ENCODE measurements at regions not wholly inside any gene's neighbourhood (a gene's known extent, or its start where the extent isn't known, plus 50 kb on each side); places are given as distances from the start of the nearest gene placed in this dataset.

DNA sequence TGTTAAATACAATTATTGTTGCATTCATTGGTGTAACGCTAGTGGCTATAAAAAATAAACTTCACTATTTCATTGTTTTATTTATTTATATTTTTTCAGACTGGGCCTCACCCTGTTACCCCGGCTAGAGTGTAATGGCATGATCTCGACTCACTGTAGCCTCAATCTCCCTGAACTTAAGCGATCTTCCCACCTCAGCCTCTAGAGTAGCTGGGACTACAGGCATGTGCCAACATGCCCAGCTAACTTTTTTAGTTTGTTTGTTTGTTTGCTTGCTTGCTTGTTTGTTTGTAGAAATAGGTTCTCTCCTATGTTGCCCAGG is 387.4 kb upstream of the PTBP2 start:
- FAIRE-seq, result no peak

DNA sequence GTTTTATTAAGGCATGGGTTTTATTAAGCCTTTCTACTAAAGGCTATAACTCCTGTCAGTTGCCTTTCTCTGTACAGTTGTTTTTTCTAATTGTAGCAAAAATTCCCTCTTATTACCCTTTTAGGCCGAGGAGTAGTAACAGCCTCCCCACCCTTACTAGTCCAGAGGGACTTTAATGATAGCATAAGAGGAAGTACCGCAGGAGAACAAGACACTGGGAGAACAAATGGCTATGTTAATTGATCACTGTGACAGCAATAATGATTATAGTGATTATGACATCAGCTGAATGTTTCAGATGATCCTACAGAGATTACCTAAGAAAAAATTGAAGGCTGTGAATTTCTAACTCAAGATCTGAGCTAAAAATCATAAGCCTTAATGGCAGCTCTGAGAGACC is 383.0 kb upstream of the PTBP2 start:
- no peak for FAIRE-seq

DNA sequence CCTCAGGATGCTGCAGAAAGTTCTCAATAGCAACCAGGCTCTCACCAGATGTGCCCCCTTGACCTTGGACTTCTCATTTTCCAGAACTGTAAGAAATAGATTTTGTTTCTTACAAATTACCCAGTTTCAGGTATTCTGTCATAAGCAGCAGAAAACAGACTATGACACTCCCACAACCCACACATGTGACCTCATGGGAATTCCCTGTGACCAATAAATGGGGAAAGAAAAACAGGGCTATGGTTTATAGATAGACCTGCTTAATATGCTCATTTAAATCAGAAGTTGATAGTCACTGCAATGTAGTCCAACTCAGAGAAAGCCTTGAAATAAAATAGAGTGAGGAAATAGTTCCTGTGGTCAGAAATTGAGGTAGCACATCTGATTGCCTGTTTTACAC is 380.9 kb upstream of the PTBP2 start:
- FAIRE-seq, result no peak

DNA sequence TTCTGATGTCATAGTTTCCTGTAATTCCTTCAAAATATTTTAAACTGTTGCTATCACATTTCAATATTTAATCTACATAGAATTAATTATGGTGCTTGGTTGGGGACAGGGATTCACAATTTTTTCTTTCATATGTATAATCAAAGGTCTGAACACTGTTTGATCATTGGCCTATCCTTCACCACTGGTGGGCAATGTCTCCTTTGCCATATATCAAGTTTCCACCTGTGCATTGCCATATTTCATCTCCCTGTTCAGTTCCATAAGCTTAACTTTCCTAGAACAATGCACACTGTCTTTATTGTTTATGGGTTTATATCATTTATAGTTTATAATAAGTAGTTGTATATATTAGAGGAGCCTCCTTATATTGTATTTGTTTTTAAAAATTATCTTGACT is 374.9 kb upstream of the PTBP2 start:
- FAIRE-seq, result no peak

DNA sequence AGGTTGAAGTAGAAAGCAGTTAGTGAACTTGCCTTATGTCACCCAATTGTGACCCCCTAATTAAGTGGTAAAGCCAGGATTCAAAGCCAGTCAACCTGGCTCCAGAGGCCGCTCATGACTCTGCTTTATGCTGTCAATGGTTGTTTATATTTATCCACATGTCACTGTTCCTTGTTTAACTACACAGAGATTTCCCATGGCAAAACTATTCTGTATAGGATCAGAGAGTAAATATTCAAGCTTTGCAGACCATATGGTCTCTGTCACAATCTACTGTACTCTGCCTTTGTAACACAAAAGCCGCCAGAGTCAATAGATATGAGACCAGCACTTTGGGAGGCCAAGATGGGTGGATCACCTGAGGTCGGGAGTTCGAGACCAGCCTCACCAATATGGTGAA is 371.7 kb upstream of the PTBP2 start:
- FAIRE-seq, result no peak

DNA sequence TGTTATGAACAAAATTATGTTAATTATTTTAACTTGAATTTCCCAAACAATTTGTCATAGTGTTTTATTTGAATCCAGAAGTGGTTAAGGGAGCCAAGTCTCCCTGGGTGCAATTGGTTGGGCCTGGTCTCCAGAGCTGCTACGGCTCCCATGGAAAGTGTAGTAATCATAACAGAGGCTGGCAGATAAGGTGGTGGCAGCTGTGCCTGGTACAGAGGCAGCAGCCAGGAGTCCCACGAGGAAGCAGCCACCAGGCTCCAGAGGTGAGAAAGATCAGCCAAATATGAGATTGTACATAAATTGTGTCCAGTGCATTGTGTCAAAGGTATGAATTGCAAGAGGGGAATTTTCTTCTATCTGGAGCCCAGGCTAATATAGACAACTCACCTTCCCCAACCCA is 368.9 kb upstream of the PTBP2 start:
- FAIRE-seq, result no peak

DNA sequence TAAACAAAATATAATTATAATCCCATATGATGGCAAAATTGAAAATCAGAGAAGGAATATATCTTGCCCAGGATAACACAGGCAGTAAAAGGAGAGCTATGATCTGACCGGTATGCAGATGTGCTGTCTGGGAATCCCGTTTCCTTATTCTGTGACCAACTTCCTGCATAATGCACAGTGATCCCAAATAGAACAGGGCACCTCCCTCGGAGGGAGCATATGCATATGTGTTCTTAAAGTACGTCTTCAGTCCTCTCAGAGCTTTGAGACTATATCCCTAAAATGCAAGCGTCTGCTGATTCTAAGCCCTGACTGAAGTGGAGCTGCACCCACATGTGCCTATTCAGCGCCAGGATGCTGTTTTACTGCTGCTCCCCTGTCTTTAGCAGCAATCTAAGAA is 366.1 kb upstream of the PTBP2 start:
- FAIRE-seq, result no peak

DNA sequence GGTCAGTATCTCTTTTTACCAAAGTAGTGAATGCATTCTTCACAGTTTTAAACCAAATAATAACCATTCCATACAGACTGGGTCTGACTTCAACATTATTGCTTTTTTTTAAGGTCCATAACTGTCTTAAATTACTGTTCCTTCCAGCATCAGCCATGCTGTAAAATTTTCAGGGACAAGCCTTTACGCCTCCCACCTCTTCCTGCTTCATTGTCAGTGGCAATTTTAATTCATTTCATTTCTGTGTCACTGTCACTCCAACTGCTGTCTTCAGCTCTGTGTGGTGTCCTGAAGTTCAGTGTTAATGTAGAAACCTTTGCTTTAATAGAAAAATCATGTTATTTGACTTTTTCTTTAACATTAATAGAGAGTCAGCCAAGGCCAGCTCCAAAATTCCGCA is 365.6 kb upstream of the PTBP2 start:
- no peak for FAIRE-seq

DNA sequence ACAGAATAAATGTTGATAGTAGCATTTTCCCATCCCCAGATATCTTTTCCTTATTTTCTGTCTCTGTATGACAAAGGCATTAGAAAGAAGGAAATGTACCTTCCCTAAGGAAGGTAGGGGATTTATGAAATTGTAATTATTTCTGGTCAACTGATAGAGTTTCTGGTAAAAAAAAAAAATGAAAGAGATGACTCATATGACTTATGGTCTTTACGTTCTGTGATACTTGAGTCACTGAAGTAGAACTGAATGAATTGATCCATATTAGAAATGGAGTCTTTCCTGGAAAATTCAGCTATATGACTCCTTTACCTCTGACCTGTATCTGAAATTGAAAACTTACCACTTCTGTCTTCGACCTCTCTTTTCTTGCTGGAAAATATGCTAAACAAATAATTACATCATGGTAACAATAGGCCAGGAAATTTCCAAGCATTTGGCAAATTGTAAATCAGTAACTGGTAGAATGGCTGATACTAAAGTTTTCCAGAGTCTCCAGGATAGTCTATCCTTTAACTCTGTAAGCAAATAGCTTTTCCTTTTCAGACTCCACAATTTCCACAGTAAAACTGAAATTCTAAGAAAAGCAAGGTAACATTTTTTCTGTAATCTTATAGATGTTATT is 364.3 kb upstream of the PTBP2 start:
- FAIRE-seq, result no peak

DNA sequence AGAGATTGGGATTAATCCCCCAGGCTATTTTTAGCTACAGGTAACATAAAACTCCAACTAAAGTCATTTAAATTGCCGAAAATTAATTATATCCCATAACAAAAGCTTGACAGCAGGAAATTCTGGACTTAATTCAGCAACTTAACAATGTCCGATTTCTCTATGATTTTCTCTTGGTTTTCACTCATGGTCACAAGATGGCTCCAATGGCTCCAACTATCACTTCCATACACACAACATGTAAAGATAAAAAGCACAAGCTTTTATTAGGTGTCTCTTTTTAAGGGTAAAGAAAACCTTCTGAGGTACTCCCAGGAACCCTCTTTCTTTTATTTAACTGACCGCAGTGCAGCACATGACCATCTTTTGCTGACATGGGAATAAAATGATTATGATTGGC is 363.5 kb upstream of the PTBP2 start:
- no peak for FAIRE-seq

DNA sequence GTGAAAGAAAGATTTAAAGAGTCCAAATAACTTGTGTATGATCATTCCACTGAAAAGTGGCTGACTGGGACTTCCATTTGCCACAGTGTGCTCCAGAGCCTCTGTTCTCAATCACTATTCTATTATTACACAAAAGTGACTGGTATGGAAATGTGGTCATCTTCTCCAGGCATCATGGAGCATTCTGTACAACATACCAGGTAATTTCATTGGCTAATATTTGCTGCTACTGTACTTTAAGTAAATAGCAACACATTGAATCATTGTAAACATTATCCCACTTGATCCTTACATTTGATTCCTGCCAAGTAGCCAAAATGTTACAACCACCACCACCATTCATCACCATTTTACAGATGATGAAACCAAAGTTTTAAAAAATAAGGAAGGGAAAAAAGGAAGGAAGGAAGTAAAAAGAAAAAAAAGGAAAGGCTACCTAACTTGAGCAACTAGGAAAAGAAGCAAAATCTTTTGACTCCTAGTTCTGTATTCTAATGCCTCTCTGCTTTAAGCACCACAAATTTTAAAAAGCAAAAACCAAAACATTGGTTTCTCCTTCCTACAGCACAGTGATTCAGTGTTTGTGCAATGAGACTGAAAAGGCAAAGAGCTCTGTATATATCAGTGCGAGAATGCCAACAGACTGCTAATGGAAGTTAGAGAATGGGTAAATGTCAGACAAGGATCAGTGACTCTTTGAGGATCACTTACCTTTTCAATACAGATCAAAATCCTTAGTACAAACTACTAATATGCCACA is 361.4 kb upstream of the PTBP2 start:
- FAIRE-seq, result no peak

DNA sequence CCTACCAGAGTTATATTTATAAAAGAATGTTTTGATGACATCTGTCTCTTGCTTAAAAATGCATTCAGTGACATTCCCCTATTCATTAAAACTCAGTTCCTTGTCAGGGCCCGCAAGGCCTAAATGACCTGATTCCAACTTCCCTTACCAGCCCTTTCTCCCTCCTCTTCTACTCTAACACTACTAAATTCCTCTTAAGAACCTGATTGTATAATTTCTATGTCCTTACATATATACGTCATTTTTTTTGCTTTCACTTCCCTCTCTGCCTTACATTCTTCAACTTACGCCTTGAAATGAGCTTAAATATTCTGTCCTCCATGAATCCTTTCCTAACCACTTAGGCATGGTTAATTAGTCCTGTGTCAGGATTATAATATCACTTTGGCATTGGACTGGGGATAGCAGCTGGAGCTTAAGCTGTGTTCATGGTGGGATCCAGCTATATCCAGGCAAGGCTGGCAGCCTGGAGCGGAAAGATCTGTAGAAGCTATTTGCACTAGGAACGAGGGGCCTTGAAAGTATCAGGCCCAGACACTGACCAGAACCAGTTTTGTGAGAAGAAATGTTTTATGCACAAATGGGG is 360.2 kb upstream of the PTBP2 start:
- FAIRE-seq, result no peak

DNA sequence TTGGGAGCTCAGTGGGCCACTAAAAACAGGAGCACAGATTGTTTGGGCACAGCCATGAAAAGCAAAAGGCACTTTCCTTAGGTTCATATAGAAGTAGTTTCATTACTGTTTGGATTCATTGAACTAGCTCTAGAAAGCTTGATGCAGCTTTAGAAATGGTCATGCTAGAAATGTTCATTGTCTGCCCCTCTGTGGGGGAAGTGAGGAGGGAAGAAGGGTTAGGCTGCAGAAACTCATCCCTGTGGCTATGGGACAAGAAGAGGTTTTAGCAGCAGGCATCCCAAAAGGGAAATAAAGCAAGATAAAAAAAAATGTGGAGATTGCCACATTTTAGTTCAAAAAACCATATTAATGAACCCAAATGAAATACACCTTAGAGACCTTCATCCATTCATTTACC is 359.6 kb upstream of the PTBP2 start:
- FAIRE-seq, result no peak

DNA sequence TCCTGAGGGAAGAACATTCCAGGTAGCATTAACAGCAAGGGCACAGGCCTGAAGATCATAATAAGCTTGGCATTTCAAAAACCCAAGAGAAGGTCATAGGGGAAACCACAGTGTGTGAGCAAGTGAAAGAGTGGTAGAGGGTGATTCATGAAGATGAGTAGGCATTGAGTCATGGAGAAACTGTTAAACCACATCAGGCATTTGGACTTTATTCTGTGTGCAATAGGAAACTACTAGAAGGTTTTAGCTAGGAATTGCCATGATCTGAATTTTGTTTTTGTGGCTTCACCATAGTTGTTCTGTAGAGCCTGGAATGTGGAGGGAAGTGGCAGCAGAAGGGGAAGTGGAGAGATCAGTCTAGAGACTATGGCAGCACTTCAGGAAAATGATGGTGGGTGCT is 359.0 kb upstream of the PTBP2 start:
- no peak for FAIRE-seq

DNA sequence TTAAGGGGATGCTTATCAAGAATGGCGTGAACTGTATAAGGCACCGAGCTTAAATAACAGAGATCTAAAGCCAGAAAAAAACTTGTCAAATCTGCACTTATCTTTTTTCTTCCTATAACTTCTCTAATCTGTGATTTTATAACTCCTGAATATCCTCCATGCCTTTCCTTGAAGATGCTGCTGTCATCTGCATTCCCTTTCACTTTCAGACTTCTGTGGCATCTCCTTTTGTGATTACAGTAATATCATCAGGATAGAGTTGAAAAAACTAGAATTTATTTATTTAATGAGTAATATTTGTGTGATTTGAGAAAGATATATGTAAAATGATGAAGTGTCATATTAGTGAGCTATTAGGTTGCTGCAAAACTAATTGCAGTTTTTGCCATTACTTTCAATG is 357.8 kb upstream of the PTBP2 start:
- no peak for FAIRE-seq

DNA sequence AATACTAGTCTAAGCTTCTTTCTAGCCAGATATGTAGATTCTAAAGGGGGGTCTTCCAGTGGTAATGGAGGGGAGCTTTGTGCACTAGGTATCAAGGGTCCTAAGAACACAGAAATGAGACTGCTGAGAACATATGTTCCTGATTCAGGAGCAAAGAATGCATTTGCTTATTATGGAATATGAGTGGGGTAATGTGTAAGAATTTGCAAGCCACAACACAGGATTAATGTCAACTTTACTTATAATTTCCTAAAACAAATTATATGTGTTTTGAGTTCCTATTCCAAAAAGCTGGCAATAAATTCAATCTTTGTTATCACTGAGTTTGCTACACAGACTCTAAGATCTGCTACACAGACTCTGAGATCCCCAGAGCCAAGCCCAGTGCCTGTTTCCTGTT is 357.0 kb upstream of the PTBP2 start:
- FAIRE-seq, result no peak

DNA sequence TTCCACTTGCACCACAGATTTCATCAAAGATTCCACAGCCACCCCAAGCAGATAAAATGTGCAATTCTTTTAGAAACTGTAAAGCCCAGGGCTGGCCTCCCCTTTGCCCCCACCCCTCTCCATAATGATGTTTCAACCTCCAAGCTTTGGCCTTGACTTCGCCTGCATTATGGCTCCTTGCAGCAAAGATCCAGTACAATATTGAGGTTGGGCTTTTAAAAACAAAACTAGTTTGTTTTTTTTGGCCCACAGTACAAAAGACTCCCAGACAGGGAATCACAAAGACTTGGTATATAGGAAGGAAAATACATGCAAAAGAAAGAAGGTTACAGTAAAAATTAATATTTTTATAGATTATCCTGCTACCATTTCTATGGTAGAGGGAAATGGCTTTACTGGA is 356.5 kb upstream of the PTBP2 start:
- no peak for FAIRE-seq

DNA sequence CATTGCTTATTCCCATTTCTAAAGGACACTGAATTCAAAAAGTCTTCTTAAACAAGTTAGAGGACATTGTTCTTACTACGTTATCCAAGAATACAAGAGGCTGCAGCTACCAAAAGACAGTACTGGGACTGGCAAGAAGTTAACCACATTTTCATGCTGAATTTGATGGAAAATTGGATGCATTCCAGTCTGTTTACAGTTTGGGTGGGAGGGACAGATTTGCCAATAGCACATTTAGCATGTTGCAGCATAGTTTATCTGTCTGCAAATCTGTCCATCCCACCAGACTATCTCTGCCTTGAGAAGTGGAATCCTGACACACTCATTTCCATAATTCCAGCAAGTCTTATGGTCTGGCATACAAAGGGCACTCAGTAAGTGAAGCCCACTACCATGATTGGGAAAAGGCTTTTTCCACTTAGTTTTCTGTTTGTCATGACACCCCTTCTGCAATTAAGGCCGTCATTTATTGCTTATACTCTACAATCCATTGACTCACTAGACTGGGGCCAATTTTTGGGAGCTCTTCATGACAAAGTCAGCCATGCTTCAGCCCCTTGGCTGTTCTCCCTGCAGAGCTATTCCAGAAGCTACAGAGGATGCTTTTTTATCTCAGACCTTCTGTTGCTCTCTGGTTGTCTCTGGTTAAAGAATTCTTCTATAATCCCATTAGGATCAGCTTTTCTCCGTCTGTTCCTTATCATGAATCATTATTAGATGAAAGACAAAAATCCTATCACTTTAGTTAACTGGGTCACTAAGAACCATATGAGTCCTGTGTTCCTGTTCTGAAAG is 355.8 kb upstream of the PTBP2 start:
- no peak for FAIRE-seq

DNA sequence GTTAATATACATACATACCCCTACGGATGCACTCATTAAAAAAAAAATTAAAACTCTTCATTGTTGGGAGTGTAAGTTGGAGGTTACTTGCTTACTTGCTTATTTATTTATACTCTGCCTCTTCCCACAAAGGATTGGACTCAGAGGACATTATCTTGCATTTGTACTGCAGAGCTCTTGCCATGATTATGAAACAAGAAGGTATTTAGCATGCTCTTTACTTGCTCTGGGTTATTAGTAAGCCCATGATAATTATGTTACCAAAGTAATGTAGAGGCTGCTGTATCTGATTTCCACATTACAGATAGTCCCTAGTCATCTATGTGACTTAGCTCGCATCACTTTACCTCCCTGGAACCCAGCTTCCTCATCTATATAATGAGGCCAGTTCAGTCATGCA is 355.1 kb upstream of the PTBP2 start:
- no peak for FAIRE-seq

DNA sequence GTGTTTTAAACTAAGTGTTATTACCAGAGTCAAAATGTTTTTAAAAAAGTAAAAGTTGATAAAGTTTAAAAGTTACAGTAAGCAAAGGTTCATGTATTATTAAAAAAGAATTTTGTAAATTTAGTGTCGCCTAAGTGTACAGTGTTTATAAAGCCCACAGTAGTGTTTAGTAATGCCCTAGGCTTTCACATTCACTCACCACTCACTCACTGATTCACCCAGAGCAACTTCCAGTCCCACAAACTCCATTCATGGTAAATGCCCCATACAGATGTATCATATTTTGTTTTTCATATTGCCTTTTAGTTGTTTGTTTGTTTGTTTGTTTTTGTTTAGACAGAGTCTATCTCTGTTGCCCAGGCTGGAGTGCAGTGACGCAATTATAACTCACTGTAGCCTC is 353.8 kb upstream of the PTBP2 start:
- FAIRE-seq, result no peak

DNA sequence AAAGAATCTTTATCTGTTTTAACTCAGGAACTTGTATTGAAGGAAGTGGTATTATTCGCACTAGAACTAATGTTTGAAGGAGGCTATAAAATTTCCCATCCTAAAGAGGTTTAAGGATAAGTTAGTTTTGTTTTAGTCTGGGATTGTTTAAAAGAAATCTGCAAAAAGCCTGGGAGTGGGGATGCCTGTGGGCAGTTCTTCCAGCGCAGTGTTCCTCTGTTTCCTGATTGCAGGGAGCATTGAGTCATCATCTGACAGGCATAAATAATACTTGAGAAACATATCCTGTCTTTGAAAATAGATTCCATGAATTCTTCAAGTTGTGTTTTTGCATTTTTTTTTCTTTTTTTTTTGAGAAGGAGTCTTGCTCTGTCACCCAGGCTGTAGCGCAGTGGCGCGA is 350.8 kb upstream of the PTBP2 start:
- no peak for FAIRE-seq

DNA sequence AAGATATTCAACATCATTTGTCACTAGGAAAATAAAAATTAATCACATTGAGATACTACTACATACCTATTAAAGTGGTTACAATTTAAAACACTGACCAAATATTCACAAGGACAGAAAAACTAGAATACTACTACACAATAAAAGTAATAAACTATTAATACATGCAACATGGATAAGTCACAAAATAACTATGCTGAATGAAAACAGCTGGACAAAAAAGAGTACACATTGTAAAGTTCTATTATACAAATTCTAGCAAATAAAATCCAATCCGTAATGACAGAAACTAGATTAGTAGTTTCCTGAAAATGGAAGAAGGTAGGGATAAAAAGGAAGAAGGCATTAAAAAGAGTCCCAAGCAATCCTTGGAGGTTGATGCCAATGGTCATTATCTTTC is 348.7 kb upstream of the PTBP2 start:
- FAIRE-seq, result peak; percentile 58

DNA sequence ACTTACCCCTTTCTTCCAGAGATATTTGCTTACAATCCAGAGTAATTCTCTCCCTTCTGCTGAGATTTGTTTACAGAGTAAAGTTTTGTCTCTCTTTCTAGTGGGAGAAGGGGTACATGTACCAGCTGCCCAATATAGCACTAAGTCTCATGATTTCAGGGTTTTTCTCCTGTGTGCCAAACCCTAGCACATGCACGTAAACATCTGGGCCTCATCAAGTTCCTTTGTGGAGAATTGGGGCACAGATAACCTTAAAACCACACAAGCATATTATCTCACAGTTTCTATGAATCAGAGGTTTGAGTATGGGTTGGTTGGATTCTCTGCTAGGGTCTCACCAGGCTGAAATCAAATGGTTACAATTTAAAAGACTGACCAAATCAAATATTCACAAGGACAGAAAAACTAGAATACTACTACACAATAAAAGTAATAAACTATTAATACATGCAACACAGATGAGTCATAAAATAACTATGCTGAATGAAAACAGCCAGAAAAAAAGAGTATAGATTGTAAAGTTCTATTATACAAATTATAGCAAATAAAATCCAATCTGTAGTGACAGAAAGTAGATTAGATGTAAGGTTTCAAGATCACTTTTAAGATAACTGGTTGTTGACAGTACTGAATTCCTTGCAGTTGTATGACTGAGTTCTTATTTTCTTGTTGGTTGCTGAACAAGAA is 347.4 kb upstream of the PTBP2 start:
- FAIRE-seq, result no peak
